ENCODE measurements at regions not wholly inside any gene's neighbourhood (a gene's known extent, or its start where the extent isn't known, plus 50 kb on each side); places are given as distances from the start of the nearest gene placed in this dataset.

- Histone ChIP-seq H4K20me1 (replicated peaks; ENCODE audit: insufficient read depth) (no peaks in the 10 kb centered on the region), H3F3A (replicated peaks; ENCODE audit: low read depth) (no peaks in the 10 kb centered on the region), H3K27me3 (ENCODE audit: insufficient read depth) (no peaks in the 10 kb centered on the region), H2AFZ (no peak overlapping the region), H3K4me3 (no peak overlapping the region), H3K79me2 (replicated peaks; ENCODE audit: insufficient read depth) (no peaks in the 10 kb centered on the region), H3K36me3 (ENCODE audit: insufficient read depth) (no peaks in the 10 kb centered on the region), H3K27ac (ENCODE audit: low read depth) (no peak overlapping the region), H3K9me2 (ENCODE audit: insufficient read depth) (no peaks in the 10 kb centered on the region), H3K4me1 (ENCODE audit: insufficient read depth) (no peaks in the 10 kb centered on the region), H3K4me2 (no peak overlapping the region)
- Mint-ChIP-seq H3K36me3 (ENCODE audit: low read depth) (no peaks in the 10 kb centered on the region), H3K9me3 (peaks cover 5% of the 10 kb centered on the region; the same call in 1 of the 3 replicates), H3K4me3 (no peak overlapping the region), H3K27ac (no peak overlapping the region), H3K27me3 (ENCODE audit: insufficient read depth, low read depth, poor library complexity) (peaks cover 4% of the 10 kb centered on the region), H3K4me1 (no peaks in the 10 kb centered on the region)
- DNase-seq (ENCODE audit: low spot score): no peak
- ATAC-seq: no peak
- TF ChIP-seq CREB1 (CRISPR knock-in tag; IDR thresholded peaks at IDR 0.05; ENCODE audit: low read depth) (no peak), EZH2phosphoT487 (IDR thresholded peaks at IDR 0.05; ENCODE audit: unreplicated experiment) (no peak)
Observed at GRCh38 chr3:10563396-10563795, 58.0 kb upstream of the ATP2B2 start.

GRCh38 chr3:10565814-10566213, 60.4 kb upstream of the ATP2B2 start:
- DNase-seq (ENCODE audit: low spot score): no peak
- H3K4me1 ChIP-seq (ENCODE audit: insufficient read depth): no peaks in the 10 kb centered on the region
- no peak overlapping the region for H3K4me2 ChIP-seq
- H4K20me1 ChIP-seq (replicated peaks; ENCODE audit: insufficient read depth): no peaks in the 10 kb centered on the region
- no peaks in the 10 kb centered on the region for H3K79me2 ChIP-seq (replicated peaks; ENCODE audit: insufficient read depth)
- Mint-ChIP-seq H3K9me3 (peaks cover 5% of the 10 kb centered on the region; the same call in 1 of the 3 replicates), H3K27me3 (ENCODE audit: insufficient read depth, low read depth, poor library complexity) (peaks cover 11% of the 10 kb centered on the region), H3K27ac (no peak overlapping the region), H3K4me3 (no peak overlapping the region), H3K4me1 (no peaks in the 10 kb centered on the region), H3K36me3 (ENCODE audit: low read depth) (no peaks in the 10 kb centered on the region)
- no peaks in the 10 kb centered on the region for H3F3A ChIP-seq (replicated peaks; ENCODE audit: low read depth)
- H3K27me3 ChIP-seq (ENCODE audit: insufficient read depth): no peaks in the 10 kb centered on the region
- H3K4me3 ChIP-seq: no peak overlapping the region
- H3K9me2 ChIP-seq (ENCODE audit: insufficient read depth): no peaks in the 10 kb centered on the region
- no peaks in the 10 kb centered on the region for H3K36me3 ChIP-seq (ENCODE audit: insufficient read depth)
- H2AFZ ChIP-seq: no peak overlapping the region
- H3K27ac ChIP-seq (ENCODE audit: low read depth): no peak overlapping the region
- ATAC-seq: no peak
- TF ChIP-seq ETS1 (IDR thresholded peaks at IDR 0.05) (no peak), NANOG (IDR thresholded peaks at IDR 0.05; ENCODE audit: borderline replicate concordance) (no peak), POLR2AphosphoS5 (IDR thresholded peaks at IDR 0.05; ENCODE audit: low read depth) (no peak), EZH2phosphoT487 (IDR thresholded peaks at IDR 0.05; ENCODE audit: unreplicated experiment) (no peak), STAT1 (IDR thresholded peaks at IDR 0.05; ENCODE audit: unreplicated experiment) (no peak), EZH2 (IDR thresholded peaks at IDR 0.05; ENCODE audit: low read depth, unreplicated experiment) (no peak), ZNF462 (CRISPR knock-in tag; IDR thresholded peaks at IDR 0.05) (no peak), CTCF (conservative IDR thresholded peaks at IDR 0.05; ENCODE audit: low read depth in 2 of 2) (no peak), ZNF331 (CRISPR knock-in tag; IDR thresholded peaks at IDR 0.05; ENCODE audit: low read depth) (no peak), CREB1 (CRISPR knock-in tag; IDR thresholded peaks at IDR 0.05; ENCODE audit: low read depth) (no peak), JUNB (IDR thresholded peaks at IDR 0.05; ENCODE audit: unreplicated experiment) (no peak), ZNF114 (CRISPR knock-in tag; IDR thresholded peaks at IDR 0.05) (no peak)
